ENCODE measurements at regions not wholly inside any gene's neighbourhood (a gene's known extent, or its start where the extent isn't known, plus 50 kb on each side); places are given as distances from the start of the nearest gene placed in this dataset.
"Not testable (repeated sequence)": the region's sequence is repeated elsewhere in the genome, so short reads cannot be mapped to it uniquely, and the experiment has no call there.

DNA sequence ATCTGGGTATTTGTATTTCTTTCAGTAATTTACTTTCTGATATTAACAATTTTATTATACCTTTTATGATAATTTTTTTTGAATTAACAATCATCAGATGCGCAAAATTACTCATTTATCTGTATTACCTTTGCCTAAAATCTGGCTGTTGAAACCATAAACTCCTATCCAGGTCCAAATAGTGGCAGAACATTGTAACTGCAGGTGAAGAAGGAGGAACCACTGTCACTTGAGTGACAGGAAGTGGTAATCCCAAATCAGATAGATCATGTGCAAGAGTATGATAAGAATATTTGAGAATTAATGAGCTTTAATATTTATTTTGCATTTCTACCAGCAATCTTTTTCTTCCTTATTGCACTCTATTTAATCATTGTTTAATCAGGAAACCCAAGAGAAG, 139.3 kb upstream of the TLE4 start:
- Histone ChIP-seq H3K36me3 (replicated peaks in 1 of 2; ENCODE audit: control insufficient read depth in 1 of 2, insufficient read depth in 2 of 2, low read length in 2 of 2) (no peaks in the 10 kb centered on the region), H3K27ac (ENCODE audit: low read depth in 1 of 2, low read length in 2 of 2) (no peak overlapping the region), H3K9me3 (replicated peaks in 1 of 2; ENCODE audit: control insufficient read depth in 1 of 2, insufficient read depth in 1 of 2, low read length in 2 of 2) (no peaks in the 10 kb centered on the region), H3K9ac (ENCODE audit: insufficient read depth, low read length, poor library complexity, severe bottlenecking) (no peak overlapping the region), H3K79me2 (ENCODE audit: insufficient read depth, low read length) (no peaks in the 10 kb centered on the region), H3K27me3 (ENCODE audit: control insufficient read depth in 2 of 2, insufficient read depth in 2 of 2, low read length in 2 of 2) (no peaks in the 10 kb centered on the region), H4K20me1 (ENCODE audit: insufficient read depth, low read length) (no peaks in the 10 kb centered on the region), H2AFZ (ENCODE audit: insufficient read depth, low read depth, low read length, poor library complexity, severe bottlenecking) (no peak overlapping the region), H3K4me3 (replicated peaks in 1 of 3; ENCODE audit: low read depth in 2 of 3, low read length in 3 of 3) (no peak overlapping the region), H3K4me1 (ENCODE audit: control insufficient read depth in 1 of 2, insufficient read depth in 2 of 2, low read length in 2 of 2) (no peaks in the 10 kb centered on the region), H3K4me2 (replicated peaks; ENCODE audit: extremely low read depth, low read length, poor library complexity, severe bottlenecking) (no peak overlapping the region)
- no peaks in the 10 kb centered on the region for H3K4me1 Mint-ChIP-seq
- no peaks in the 10 kb centered on the region for H3K36me3 Mint-ChIP-seq
- WGBS (ENCODE audit: insufficient coverage) = no CpG with 5 or more reads among the region's 1 CpG
- intact Hi-C loops (cut with micrococcal nuclease) = no loop called here
- TF ChIP-seq, protein P1, sequence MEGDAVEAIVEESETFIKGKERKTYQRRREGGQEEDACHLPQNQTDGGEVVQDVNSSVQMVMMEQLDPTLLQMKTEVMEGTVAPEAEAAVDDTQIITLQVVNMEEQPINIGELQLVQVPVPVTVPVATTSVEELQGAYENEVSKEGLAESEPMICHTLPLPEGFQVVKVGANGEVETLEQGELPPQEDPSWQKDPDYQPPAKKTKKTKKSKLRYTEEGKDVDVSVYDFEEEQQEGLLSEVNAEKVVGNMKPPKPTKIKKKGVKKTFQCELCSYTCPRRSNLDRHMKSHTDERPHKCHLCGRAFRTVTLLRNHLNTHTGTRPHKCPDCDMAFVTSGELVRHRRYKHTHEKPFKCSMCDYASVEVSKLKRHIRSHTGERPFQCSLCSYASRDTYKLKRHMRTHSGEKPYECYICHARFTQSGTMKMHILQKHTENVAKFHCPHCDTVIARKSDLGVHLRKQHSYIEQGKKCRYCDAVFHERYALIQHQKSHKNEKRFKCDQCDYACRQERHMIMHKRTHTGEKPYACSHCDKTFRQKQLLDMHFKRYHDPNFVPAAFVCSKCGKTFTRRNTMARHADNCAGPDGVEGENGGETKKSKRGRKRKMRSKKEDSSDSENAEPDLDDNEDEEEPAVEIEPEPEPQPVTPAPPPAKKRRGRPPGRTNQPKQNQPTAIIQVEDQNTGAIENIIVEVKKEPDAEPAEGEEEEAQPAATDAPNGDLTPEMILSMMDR (IDR thresholded peaks at IDR 0.05) = no peak
- H3K4me3 Mint-ChIP-seq = no peak overlapping the region
- H3K9me3 Mint-ChIP-seq = peaks cover 0 to 2% (median 0%) of the 10 kb centered on the region in 7 donors
- H3K27me3 Mint-ChIP-seq (ENCODE audit: low read depth in 3 of 3) = peaks cover 0 to 1% (median 1%) of the 10 kb centered on the region in 3 donors
- no peak for DNase-seq
- H3K27ac Mint-ChIP-seq = no peak overlapping the region

DNA sequence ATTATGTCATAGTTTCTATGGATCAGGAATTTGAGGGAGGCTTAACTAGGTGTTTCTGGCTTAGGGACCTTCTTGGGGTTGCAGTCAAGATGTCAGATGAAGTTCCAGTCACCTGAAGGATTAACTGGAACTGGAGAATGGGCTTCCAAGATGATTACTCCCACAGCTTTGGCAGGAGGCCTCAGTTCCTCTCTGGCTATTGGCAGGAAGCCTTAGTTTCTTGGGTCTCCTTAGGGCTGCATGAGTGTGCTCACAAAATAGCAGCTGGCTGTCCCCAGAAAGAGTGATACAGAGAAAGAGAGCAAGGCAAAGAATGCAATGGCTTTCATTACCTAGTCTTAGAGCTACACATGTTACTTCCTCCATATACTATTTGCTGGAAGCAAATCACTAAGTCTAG, 138.1 kb upstream of the TLE4 start:
- Mint-ChIP-seq H3K36me3 (no peaks in the 10 kb centered on the region), H3K27me3 (ENCODE audit: low read depth in 3 of 3) (peaks cover 0 to 4% (median 1%) of the 10 kb centered on the region in 3 donors), H3K9me3 (peaks cover 0 to 2% (median 0%) of the 10 kb centered on the region in 7 donors), H3K27ac (no peak overlapping the region), H3K4me3 (no peak overlapping the region), H3K4me1 (no peaks in the 10 kb centered on the region)
- Histone ChIP-seq H3K79me2 (ENCODE audit: insufficient read depth, low read length) (no peaks in the 10 kb centered on the region), H3K36me3 (replicated peaks in 1 of 2; ENCODE audit: control insufficient read depth in 1 of 2, insufficient read depth in 2 of 2, low read length in 2 of 2) (no peaks in the 10 kb centered on the region), H3K27me3 (ENCODE audit: control insufficient read depth in 2 of 2, insufficient read depth in 2 of 2, low read length in 2 of 2) (no peaks in the 10 kb centered on the region), H4K20me1 (ENCODE audit: insufficient read depth, low read length) (no peaks in the 10 kb centered on the region), H3K4me3 (replicated peaks in 1 of 3; ENCODE audit: low read depth in 2 of 3, low read length in 3 of 3) (no peak overlapping the region), H3K4me2 (replicated peaks; ENCODE audit: extremely low read depth, low read length, poor library complexity, severe bottlenecking) (no peak overlapping the region), H3K27ac (ENCODE audit: low read depth in 1 of 2, low read length in 2 of 2) (no peak overlapping the region), H2AFZ (ENCODE audit: insufficient read depth, low read depth, low read length, poor library complexity, severe bottlenecking) (no peak overlapping the region), H3K4me1 (ENCODE audit: control insufficient read depth in 1 of 2, insufficient read depth in 2 of 2, low read length in 2 of 2) (no peaks in the 10 kb centered on the region), H3K9me3 (replicated peaks in 1 of 2; ENCODE audit: control insufficient read depth in 1 of 2, insufficient read depth in 1 of 2, low read length in 2 of 2) (no peaks in the 10 kb centered on the region), H3K9ac (ENCODE audit: insufficient read depth, low read length, poor library complexity, severe bottlenecking) (no peak overlapping the region)
- DNase-seq = no peak
- TF ChIP-seq, protein P1 (IDR thresholded peaks at IDR 0.05) = no peak
- intact Hi-C loops (cut with micrococcal nuclease) = no loop called here

DNA sequence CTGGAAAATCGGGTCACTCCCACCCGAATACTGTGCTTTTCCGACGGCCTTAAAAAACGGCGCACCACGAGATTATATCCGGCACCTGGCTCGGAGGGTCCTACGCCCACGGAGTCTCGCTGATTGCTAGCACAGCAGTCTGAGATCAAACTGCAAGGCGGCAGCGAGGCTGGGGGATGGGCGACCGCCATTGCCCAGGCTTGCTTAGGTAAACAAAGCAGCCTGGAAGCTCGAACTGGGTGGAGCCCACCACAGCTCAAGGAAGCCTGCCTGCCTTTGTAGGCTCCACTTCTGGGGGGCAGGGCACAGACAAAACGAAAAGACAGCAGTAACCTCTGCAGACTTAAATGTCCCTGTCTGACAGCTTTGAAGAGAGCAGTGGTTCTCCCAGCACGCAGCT, 132.5 kb upstream of the TLE4 start:
- H3K4me1 Mint-ChIP-seq; H3K9me3 Mint-ChIP-seq; H3K36me3 ChIP-seq (replicated peaks in 1 of 2; ENCODE audit: control insufficient read depth in 1 of 2, insufficient read depth in 2 of 2, low read length in 2 of 2); H3K9ac ChIP-seq (ENCODE audit: insufficient read depth, low read length, poor library complexity, severe bottlenecking); H3K27me3 Mint-ChIP-seq (ENCODE audit: low read depth in 3 of 3); H3K27ac ChIP-seq (ENCODE audit: low read depth in 1 of 2, low read length in 2 of 2); intact Hi-C loops (cut with micrococcal nuclease); H3K4me2 ChIP-seq (replicated peaks; ENCODE audit: extremely low read depth, low read length, poor library complexity, severe bottlenecking); H3K4me3 ChIP-seq (replicated peaks in 1 of 3; ENCODE audit: low read depth in 2 of 3, low read length in 3 of 3); DNase-seq; H3K27me3 ChIP-seq (ENCODE audit: control insufficient read depth in 2 of 2, insufficient read depth in 2 of 2, low read length in 2 of 2); H3K36me3 Mint-ChIP-seq; H3K27ac Mint-ChIP-seq; H4K20me1 ChIP-seq (ENCODE audit: insufficient read depth, low read length); H3K79me2 ChIP-seq (ENCODE audit: insufficient read depth, low read length); H2AFZ ChIP-seq (ENCODE audit: insufficient read depth, low read depth, low read length, poor library complexity, severe bottlenecking); H3K9me3 ChIP-seq (replicated peaks in 1 of 2; ENCODE audit: control insufficient read depth in 1 of 2, insufficient read depth in 1 of 2, low read length in 2 of 2); H3K4me1 ChIP-seq (ENCODE audit: control insufficient read depth in 1 of 2, insufficient read depth in 2 of 2, low read length in 2 of 2): not testable (repeated sequence)
- H3K4me3 Mint-ChIP-seq = peak overlapping the region in 1 of 2 donors; percentile 60
- WGBS (ENCODE audit: insufficient coverage) = 43% methylated on average over 16 of the region's 19 CpGs

Data from CD14-positive monocyte (primary cell).